HG03139 (cell line): ENCODE measurements at regions not wholly inside any gene's neighbourhood (a gene's known extent, or its start where the extent isn't known, plus 50 kb on each side); places are given as distances from the start of the nearest gene placed in this dataset.
"Not testable (repeated sequence)": the region's sequence is repeated elsewhere in the genome, so short reads cannot be mapped to it uniquely, and the experiment has no call there.

Experiments
- ATAC-seq: cut with Tn5 transposase; IDR thresholded peaks from one replicate; pipeline ENCODE4 v1.9.1; 2021; ENCODE audit not compliant: unreplicated experiment

GRCh38 chr12:83320350-83320749, 633.6 kb downstream of the TMTC2 start:
- ATAC-seq, result no peak

DNA sequence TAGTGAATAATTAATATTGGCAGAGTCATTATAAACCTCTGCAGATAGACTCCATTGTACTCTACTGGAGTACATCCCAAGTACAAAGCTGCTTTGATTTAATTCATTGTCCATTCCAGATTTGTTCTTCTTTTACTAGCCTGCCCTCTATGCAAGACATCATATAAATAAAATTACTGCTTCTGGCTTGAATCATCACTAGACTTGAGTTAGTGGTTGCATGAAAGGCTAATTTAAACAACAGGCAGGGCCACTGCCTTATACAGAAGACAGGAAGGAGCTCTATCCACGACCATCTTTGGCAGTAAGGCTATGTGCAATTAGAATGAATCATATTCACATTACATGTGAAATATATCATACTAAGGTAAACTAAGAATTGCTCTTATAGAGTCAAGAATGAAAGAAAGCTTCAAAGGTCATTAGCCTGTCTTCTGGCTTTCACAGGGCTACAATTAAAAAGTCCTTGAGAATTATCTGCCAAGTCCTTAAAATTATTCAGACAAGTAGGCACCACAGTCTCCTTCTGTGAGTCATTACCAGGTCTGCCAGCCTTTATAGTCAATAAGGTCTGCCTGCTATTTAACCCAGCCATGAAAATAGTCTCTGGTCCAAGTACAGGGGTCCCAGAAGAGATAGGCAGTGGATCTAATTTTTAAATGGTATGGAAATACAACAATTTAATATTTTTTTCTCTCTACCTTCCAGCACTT, 631.8 kb downstream of the TMTC2 start:
- no peak for ATAC-seq

- ATAC-seq, result no peak
Observed at GRCh38 chr12:83317595-83317994, 630.9 kb downstream of the TMTC2 start.

GRCh38 chr12:83313827-83314226, 627.1 kb downstream of the TMTC2 start:
- no peak for ATAC-seq

GRCh38 chr12:83313322-83313721, 626.6 kb downstream of the TMTC2 start:
- no peak for ATAC-seq

- ATAC-seq, result no peak
Observed at GRCh38 chr12:83276904-83277303, 590.2 kb downstream of the TMTC2 start.

GRCh38 chr12:83271201-83271600, 584.5 kb downstream of the TMTC2 start:
- ATAC-seq, result no peak

DNA sequence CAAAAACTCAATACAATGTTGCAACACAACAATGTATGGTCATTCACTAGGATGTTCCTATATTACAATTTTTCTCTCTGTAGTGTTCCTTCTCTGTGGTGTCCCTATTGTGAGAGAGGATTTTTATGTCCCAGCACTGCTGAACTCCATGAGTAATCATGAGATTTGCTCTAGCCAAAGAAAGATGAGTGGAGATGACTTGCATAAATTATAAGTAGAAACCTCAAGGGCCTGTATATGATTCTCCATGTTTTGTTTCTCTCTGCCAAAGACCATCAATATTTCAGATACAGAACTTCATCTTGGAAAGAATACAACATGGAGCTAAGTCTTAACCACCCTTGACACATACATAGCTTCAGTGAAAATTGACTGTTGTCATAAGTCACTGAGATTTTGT, 579.1 kb downstream of the TMTC2 start:
- no peak for ATAC-seq

GRCh38 chr12:83261998-83262397, 575.3 kb downstream of the TMTC2 start:
- no peak for ATAC-seq

- ATAC-seq, result not testable (repeated sequence)
Observed at GRCh38 chr12:83260126-83260525, 573.4 kb downstream of the TMTC2 start.

DNA sequence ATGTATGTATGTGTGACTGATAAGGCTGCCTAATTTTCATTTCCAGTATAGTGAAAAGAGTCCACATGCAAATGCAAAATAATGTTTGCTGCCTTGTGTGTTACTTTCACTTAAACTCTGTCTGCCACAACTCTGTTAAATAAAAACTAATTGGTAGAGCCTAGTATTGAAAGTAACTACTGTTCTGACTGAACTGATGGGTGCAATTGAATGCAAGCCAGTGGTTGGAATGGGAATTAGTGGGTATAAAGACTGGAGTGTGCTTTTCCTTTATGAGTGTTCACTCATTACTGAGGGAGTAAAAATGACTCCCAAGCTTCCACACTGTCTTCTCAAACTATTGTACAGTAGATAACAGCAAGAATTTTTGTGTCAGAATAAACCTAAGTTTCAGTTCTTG, 571.0 kb downstream of the TMTC2 start:
- no peak for ATAC-seq

- no peak for ATAC-seq
Observed at GRCh38 chr12:83256562-83256961, 569.9 kb downstream of the TMTC2 start.

DNA sequence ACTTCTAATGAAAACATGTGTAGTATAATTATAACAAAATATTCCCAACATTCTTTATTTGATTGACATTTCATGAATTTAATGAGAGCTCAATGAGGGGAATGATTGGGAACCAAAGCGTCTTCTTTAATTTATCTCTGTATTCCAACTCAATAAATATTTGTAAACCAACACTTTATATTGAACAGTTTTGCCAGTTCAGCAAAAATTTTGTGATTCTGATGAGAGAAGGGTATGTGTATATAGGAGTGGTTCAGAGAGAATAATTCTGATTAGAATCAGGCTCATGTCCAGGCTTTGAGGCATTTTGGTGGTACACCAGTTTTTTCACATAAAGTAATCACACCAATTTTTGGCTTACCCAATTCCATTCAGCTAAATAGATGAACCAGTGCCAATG, 564.2 kb downstream of the TMTC2 start:
- no peak for ATAC-seq

DNA sequence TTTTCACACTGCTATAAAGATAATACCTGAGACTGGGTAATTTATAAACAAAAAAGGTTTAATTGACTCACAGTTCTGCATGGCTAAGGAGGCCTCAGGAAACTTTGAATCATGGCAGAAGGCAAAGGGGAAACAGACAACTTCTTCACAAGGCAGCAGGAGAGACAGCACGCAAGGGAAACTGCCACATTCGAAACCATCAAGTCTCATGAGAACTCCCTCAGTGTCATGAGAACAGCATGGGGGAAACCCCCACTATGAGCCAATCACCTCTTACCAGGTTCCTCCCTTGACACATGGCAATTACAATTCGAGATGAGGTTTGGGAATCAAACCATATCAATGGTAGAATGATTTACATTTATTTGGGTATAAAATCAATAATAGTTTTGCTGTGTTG, 558.5 kb downstream of the TMTC2 start:
- ATAC-seq, result no peak

GRCh38 chr12:83244001-83244400, 557.3 kb downstream of the TMTC2 start:
- no peak for ATAC-seq

GRCh38 chr12:83233987-83234386, 547.3 kb downstream of the TMTC2 start:
- not testable (repeated sequence) for ATAC-seq

GRCh38 chr12:83226960-83227359, 540.3 kb downstream of the TMTC2 start:
- not testable (repeated sequence) for ATAC-seq

DNA sequence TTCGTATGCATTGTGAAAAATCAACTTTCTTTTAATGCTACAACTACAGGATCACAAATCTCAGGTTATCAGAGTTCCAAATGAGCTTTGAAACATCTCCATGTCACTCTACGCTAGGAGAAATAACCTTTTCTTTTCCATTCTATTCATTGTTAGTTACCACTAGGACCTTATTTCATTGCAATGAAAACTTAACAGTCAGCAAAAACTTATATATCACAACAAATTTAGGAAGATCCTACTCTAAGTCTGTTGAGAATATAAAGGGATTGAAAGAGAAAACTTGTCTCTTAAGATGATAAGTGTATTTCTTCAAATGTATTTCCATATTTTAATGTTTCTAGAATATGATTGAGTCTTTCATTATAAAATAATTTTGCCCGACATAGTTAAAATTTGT, 539.1 kb downstream of the TMTC2 start:
- no peak for ATAC-seq

DNA sequence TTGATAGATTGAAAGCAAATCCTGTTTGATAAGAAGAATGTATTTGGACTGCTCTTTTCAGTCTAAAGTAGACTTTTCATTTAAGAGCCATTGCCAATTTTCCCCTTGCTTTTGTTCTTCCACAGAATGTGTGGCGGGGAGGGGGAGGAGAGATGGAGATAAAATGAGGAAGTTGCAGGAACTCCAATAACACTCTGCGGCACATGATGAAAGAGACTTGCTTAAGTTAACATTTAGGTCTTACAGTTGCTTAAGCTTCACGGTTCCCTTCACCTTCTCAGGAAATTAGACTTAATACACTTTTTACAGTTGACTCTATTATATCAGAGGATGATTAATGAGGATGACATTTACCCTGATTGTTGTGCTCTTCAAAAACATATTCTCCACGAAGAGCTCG, 537.3 kb downstream of the TMTC2 start:
- ATAC-seq, result no peak

DNA sequence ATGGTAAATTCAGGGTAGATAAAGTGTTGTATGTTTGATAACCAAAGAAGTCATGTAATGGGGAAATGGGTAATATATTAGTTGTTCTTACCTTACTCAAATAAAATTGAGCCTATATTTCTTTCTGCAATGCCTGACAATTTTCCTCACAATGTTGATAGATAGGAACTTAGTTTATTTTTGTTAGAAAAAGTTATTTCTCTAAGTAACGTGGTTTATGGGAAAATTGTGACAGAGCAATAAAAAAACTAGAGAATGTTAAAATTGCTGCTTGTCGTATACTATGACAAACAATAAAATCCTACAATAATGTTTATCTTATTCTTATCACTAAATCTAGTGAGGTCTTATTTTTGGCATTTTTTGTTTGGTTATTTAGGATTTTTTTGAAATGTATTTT, 534.1 kb downstream of the TMTC2 start:
- ATAC-seq, result no peak

GRCh38 chr12:83216230-83216629, 529.5 kb downstream of the TMTC2 start:
- ATAC-seq, result no peak

- no peak for ATAC-seq
Observed at GRCh38 chr12:83214185-83214584, 527.5 kb downstream of the TMTC2 start.

DNA sequence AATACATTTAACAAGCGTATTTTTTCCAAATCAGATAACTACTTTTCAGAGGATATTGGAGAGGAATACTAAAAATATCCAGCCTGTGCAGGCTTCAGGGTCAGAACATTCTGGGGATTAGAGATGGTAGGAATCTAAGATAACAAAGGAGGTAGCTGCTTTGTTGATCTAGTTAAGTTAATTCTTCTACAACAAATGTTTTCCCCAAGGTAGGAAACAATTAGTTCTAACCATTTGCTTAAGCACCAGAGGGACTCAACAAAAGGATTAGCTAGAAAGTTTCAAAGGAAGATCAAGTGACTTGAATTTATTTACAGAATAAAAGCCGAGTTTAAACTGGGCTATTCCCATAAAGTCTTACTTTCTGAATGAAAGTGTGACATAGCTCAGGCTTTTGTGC, 524.2 kb downstream of the TMTC2 start:
- ATAC-seq, result no peak
